Left renal cortex interstitium (tissue), 4 donors: ENCODE measurements at regions not wholly inside any gene's neighbourhood (a gene's known extent, or its start where the extent isn't known, plus 50 kb on each side); places are given as distances from the start of the nearest gene placed in this dataset.
"Not testable (repeated sequence)": the region's sequence is repeated elsewhere in the genome, so short reads cannot be mapped to it uniquely, and the experiment has no call there.

Source experiments
- DNase-seq, 4 donors: peaks; one replicate each; pipeline ENCODE4 v3.0.0-alpha.2; 2013; ENCODE audit warnings: low read depth in 4 of 4, low spot score in 2 of 4, missing footprints in 1 of 4

DNA sequence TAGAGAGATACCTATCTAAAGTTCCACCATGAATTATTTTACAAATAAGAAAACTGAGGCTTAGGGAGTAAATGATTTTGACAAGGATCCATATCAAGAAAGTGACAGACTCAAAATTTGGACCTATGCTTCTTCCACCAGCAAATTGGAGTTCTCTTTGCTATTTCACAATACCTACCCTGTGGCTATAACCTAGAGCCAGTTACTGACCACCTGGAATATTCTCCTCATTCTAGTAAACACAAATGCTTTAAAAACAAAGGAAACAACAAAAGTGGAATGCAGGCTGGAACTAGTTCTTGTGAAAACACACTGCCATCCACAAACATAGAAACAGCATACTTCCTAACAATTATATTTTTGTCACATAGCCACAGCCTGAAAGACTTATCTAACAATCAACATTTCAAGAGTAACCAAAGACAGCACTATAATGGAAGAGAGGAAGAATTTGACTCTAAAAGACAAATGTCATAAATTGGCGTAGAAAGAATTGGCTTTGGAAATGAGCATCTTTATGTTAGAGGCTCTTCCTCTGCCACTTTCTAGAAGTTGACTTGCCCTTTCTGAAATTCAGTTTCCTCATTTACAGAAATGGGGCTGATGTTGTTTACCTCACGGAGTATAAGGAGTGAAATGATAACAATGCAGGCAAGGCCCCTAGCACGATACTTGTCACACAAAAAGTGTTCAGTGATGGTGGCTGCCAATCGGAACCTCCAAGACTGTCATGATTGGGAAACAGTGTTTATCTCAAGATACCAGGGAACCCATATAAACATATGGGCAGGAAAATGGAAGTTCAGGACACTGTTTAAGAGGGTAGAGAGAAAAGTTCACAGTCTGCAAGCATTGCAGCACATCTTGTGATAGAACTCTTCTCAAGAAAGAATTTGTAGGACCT is 138.6 kb upstream of the LGR5 start:
- DNase-seq = no peak

GRCh38 chr12:71299541-71300376 is 139.8 kb upstream of the LGR5 start:
- DNase-seq = no peak

GRCh38 chr12:71297930-71298329 is 140.1 kb upstream of the TSPAN8 start:
- DNase-seq = no peak

DNA sequence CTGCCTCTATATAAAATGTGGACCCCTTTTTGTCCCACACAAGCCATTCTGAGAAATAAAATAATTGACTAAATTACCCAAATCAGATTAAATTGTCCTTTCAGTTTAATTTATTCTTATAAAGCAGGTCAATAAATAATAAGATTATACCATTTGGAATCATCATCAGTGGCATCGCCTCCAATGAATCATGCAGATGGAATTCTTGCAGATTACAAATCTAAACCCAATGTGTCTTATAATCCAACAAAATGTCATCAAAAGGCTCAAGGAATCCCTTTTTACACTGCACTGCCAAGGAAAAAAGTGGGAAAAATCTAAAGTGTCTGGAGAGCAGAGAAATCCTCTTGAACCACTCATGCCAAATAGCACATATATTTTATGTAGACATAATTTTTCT is 138.2 kb upstream of the TSPAN8 start:
- DNase-seq = no peak

- DNase-seq = no peak
Measured at GRCh38 chr12:71291746-71292145, 133.9 kb upstream of the TSPAN8 start.

GRCh38 chr12:71283883-71284282 is 126.1 kb upstream of the TSPAN8 start:
- no peak for DNase-seq

- DNase-seq = no peak
Measured at GRCh38 chr12:71282925-71283324, 125.1 kb upstream of the TSPAN8 start.

GRCh38 chr12:71282020-71282419 is 124.2 kb upstream of the TSPAN8 start:
- no peak for DNase-seq

DNA sequence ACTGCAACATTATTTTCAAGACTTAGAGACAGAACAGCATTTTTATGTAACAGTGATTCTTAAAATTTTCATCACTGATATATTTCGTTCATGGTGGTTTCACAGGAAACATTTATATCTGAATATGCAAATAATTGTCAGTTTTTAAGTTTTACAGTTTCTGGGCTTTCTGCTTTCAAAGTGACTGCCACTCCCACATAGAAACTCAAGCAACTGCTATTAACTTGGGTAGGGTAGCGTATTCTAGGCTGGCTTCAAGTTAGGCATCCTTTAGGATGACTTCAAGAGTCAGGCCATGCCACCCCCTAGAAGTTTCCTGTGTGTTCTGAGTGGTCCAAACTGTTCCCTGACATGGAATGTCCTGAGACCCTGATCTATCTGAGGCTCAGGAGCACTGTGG is 123.6 kb upstream of the TSPAN8 start:
- no peak for DNase-seq

DNA sequence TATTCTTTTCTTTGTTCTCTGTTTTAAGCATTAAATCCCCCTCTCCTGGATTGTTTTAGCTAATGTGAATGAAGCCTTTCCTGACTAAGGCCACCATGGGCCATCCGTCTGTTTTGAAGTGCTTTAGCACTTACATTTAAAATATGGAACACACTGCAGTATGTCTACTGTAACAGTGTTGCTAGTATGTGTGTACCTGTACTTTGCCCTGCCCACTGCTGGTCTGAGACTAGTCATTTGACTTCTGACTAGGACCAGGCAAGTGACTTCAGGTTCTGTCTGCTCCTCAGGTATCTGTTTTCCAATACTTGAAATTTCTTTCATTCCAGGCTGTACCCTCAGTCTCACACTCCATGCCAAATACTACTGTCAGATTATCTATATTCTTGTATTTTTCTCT is 120.1 kb upstream of the TSPAN8 start:
- no peak for DNase-seq

- no peak for DNase-seq
Measured at GRCh38 chr12:71276541-71276940, 118.7 kb upstream of the TSPAN8 start.

DNA sequence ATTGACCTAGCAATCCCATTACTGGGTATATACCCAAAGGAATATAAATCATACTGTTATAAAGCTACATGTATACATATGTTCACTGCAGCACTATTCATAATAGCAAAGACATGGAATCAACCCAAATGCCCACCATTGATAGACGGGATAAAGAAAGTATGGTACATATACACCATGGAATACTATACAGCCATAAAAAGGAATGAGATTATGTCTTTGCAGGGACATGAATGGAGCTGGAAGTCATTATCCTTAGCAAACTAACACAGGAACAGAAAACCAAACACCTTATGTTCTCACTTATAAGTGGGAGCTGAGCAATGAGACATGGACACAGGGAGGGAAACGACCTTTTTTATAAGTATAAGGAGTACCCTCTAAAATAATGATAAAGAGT is 113.0 kb upstream of the TSPAN8 start:
- DNase-seq = not testable (repeated sequence)

DNA sequence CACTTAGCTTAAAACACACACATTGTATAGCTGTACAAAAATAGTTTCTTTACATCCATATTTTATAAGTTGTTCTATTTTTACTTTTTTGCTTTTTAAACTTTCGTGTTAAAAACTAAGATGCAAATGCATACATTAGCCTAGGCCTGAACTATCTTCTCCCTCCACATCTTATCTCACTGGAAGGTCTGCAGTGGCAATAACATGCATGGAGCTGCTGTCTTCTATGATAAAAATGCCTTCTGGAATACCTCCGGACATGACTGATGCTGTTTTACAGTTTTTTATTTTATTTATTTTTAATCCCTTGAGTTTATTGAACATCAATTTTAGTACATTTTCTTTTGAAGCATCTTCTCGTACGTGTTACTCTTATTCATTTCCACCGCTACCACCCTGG is 112.3 kb upstream of the TSPAN8 start:
- DNase-seq = no peak

DNA sequence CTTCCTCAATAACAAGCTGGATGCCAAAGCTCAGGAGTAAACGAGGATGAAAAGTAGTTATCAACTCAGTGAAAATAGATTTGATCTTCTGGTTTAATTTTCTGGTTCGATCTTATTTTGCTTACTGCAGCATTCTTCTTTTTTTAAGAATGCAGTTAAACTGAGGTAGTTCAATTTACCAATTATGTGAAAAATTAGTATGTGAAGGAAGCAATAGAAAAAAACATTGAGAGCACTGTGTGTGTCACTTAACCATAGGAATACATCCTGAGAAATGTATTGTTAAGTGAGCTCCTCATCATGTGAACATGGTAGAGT is 111.4 kb upstream of the TSPAN8 start:
- no peak for DNase-seq

DNA sequence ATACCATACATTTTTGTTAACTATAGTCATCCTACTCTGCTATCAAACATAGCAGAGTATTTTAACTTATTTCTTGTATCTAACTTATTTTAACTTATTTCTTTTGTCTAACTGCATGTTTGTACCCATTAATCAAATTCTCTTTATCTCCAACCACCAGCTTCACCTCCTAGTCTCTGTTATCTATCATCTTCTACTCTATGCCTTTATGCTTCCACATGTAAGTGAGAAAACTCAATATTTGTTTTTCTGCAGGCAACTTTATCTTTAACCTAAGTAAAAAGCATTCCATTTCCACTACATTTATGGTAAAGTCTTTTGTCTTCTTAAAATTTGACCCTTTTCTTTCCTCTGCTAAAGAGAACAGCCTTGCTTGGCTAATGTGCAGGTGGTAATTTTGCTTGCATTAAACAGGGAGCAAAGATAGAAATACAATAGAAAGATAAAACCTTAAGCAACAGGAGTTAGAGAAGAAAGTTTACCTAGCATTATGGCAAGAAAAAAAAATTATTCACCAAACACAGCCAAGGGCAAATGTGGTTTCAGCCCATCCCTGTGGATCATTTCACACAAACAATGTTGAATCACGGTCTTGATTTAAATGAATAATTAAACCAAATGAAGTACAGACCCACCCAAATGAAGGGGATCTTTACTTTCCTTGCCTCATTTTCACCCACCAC is 110.9 kb upstream of the TSPAN8 start:
- DNase-seq = no peak

DNA sequence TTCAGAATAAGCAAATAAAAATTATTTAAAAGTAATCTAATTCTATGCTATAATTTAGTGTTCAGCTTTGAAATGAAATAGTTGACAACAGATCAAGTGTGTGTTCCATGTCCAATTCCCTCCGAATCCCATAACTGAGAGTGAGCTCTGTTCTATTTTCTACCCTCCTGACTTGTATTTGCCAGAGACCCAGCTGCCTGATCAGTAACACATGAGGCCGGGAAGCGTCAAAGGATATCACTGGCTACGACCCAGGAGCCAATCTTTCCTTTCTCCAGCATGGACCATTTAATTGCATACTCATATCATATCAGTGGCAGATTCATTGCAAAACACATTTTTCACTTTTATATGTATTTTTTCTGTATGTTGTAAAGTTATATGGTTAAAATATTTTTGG is 108.8 kb upstream of the TSPAN8 start:
- DNase-seq = no peak

GRCh38 chr12:71265731-71266130 is 107.9 kb upstream of the TSPAN8 start:
- DNase-seq = not testable (repeated sequence)

- no peak for DNase-seq
Measured at GRCh38 chr12:71262466-71262865, 104.7 kb upstream of the TSPAN8 start.

DNA sequence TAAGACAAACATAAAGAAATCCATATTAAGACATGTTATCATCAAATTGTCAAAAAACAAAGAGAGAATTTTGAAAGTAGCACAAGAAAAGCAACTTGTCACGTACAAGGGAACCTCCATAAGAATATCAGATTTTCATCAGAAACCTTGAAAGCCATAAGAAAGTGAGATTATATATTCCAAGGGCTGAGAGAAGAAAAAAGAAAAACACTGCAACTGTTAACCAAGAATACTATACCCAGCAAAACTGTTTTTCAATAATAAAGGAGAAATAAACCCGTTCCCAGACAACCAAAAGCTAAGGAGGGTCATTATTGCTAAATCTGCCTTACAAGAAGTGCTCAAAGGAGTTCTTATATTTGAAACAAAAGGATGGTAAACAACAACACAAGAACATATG is 94.7 kb upstream of the TSPAN8 start:
- no peak for DNase-seq

DNA sequence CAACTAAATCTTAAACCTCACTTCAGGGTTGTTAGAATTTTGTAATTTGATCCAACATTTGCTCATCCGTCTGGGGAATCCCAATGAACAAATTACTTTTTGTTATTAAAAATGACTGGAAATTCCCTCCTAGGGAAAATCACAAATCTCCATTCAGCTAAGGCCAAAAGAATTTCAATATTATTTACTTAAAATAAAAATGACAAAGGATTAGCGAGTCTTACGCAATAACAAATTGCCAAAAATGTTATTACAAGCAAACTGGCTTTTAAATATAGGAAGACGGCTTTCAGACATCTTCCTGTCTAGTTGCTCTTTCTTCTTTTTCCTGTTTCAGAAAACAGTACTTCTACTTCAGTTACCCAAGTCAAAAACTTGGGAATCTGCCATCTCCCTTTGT is 92.4 kb upstream of the TSPAN8 start:
- DNase-seq = no peak

DNA sequence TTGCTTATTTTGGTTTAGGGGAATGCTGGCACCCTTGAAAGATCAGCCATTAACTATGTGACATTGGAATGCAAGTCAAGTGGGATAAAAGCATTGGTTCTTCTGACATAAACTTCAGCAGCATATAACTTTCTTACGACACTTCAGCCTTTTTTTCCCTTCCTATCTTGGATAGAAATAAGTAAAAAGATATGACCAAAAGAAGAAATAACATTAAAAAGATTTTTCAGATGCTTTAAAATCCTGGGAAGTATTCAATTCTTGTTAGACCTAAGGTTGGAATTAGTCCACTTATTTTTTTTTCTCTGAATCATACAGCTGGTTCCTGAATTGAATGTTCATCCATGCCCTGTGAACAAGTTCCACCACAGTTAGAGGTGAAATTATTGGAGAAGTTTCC is 85.6 kb upstream of the TSPAN8 start:
- no peak for DNase-seq
